MM.1S (cell line): ENCODE measurements at regions not wholly inside any gene's neighbourhood (a gene's known extent, or its start where the extent isn't known, plus 50 kb on each side); places are given as distances from the start of the nearest gene placed in this dataset.
"Not testable (repeated sequence)": the region's sequence is repeated elsewhere in the genome, so short reads cannot be mapped to it uniquely, and the experiment has no call there.

Source experiments
- DNase-seq: peaks from one replicate; pipeline ENCODE4 v3.0.0-alpha.2; 2015
- H2AFZ ChIP-seq: fragments of 300-600 bp; sonication (generic); 2 replicates; pipeline ENCODE4 v1.6.0; 2016; ENCODE audit warnings: antibody characterized with exemption, low read length
- H3F3A ChIP-seq: fragments of 300-600 bp; sonication (generic); 2 replicates; pipeline ENCODE4 v1.6.1; 2016; ENCODE audit warnings: mild to moderate bottlenecking, antibody characterized with exemption, low read length, moderate library complexity, mixed read lengths; ENCODE audit not compliant: insufficient read depth
- H3K27ac ChIP-seq: fragments of 300-600 bp; sonication (generic); 2 replicates; pipeline ENCODE4 v1.5.1; 2016; ENCODE audit warnings: mild to moderate bottlenecking, low read length
- H3K27me3 ChIP-seq: fragments of 300-600 bp; sonication (generic); replicated peaks from 2 replicates; pipeline ENCODE4 v1.6.0; 2016; ENCODE audit warnings: low read length; ENCODE audit not compliant: insufficient read depth
- H3K36me3 ChIP-seq: fragments of 300-600 bp; sonication (generic); replicated peaks from 2 replicates; pipeline ENCODE4 v1.6.1; 2016; ENCODE audit warnings: mild to moderate bottlenecking, low read length, mixed read lengths; ENCODE audit not compliant: insufficient read depth
- H3K4me1 ChIP-seq: fragments of 300-600 bp; sonication (generic); 2 replicates; pipeline ENCODE4 v1.6.1; 2016; ENCODE audit warnings: low read length, mixed read lengths
- H3K4me2 ChIP-seq: fragments of 300-600 bp; sonication (generic); 2 replicates; pipeline ENCODE4 v1.6.0; 2016; ENCODE audit warnings: low read depth, low read length
- H3K4me3 ChIP-seq: fragments of 300-600 bp; sonication (generic); 2 replicates; pipeline ENCODE4 v1.5.1; 2016; ENCODE audit warnings: low read length, mixed read lengths
- H3K79me2 ChIP-seq: fragments of 300-600 bp; sonication (generic); 2 replicates; pipeline ENCODE4 v1.6.1; 2016; ENCODE audit warnings: mixed run types, low read length, mixed read lengths
- H3K9ac ChIP-seq: fragments of 300-600 bp; sonication (generic); 2 replicates; pipeline ENCODE4 v1.6.1; 2016; ENCODE audit warnings: low read length, mixed read lengths
- H3K9me2 ChIP-seq: fragments of 300-600 bp; sonication (generic); replicated peaks from 2 replicates; pipeline ENCODE4 v1.6.1; 2016; ENCODE audit warnings: mild to moderate bottlenecking, low read length, mixed read lengths; ENCODE audit not compliant: insufficient read depth
- H3K9me3 ChIP-seq: fragments of 300-600 bp; sonication (generic); replicated peaks from 2 replicates; pipeline ENCODE4 v1.6.1; 2016; ENCODE audit warnings: mild to moderate bottlenecking, low read length, mixed read lengths; ENCODE audit not compliant: insufficient read depth
- H4K20me1 ChIP-seq: fragments of 300-600 bp; sonication (generic); 2 replicates; pipeline ENCODE4 v1.6.1; 2016; ENCODE audit warnings: mild to moderate bottlenecking, low read length, moderate library complexity, mixed read lengths; ENCODE audit not compliant: insufficient read depth
- EZH2 ChIP-seq: fragments of 300-600 bp; sonication (generic); optimal IDR thresholded peaks from 2 replicates; pipeline ENCODE3; 2017; ENCODE audit warnings: low read depth, mild to moderate bottlenecking, antibody characterized with exemption, low read length, mixed read lengths
- EZH2phosphoT487 ChIP-seq: fragments of 300-600 bp; sonication (generic); IDR thresholded peaks from 2 replicates; pipeline ENCODE4 v1.6.1; 2018; ENCODE audit warnings: antibody characterized with exemption, low read length
- TF ChIP-seq, protein P1 (sequence below): fragments of 300-600 bp; sonication (generic); IDR thresholded peaks from 2 replicates; pipeline ENCODE4 v1.5.1; 2016; ENCODE audit warnings: antibody characterized with exemption, low read length, mixed read lengths

DNA sequence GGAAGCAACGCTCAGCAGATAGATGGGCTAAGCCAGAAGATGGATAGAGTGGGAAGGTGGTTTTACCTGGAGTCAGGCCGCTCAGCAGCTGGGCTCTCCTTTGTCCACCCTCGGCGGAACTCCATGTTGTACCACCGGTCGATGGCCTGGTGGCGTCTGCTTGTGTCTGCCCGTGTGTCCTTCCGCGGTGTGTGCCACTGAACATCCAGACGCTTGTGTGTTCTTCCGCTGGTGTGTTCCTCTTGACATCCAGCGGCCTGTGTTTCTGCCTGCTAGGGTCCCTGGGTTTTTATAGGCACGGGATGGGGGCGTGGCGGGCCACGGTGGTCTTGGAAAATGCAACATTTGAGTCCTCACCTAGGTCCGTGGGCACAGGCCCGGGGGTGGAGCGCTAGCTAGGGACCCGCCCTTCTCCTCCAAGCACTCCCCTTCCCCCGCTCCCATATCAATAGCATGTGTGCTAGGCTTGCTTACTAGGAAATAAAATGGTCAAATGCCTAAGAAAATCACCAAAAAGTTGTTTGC is 1431.7 kb upstream of the ACVR2A start:
- no peaks in the 10 kb centered on the region for H3K9me3 ChIP-seq
- H3K9me2 ChIP-seq, result no peaks in the 10 kb centered on the region
- no peak overlapping the region for H3K9ac ChIP-seq
- no peak overlapping the region for H3K27ac ChIP-seq
- no peak overlapping the region for H3K4me2 ChIP-seq
- no peaks in the 10 kb centered on the region for H4K20me1 ChIP-seq
- H3K27me3 ChIP-seq, result no peaks in the 10 kb centered on the region
- H3K79me2 ChIP-seq, result no peaks in the 10 kb centered on the region
- H3F3A ChIP-seq, result no peaks in the 10 kb centered on the region
- H3K4me3 ChIP-seq, result no peak overlapping the region
- no peak for DNase-seq
- H2AFZ ChIP-seq, result no peak overlapping the region
- H3K36me3 ChIP-seq, result no peaks in the 10 kb centered on the region
- H3K4me1 ChIP-seq, result no peaks in the 10 kb centered on the region
- TF ChIP-seq, protein P1, sequence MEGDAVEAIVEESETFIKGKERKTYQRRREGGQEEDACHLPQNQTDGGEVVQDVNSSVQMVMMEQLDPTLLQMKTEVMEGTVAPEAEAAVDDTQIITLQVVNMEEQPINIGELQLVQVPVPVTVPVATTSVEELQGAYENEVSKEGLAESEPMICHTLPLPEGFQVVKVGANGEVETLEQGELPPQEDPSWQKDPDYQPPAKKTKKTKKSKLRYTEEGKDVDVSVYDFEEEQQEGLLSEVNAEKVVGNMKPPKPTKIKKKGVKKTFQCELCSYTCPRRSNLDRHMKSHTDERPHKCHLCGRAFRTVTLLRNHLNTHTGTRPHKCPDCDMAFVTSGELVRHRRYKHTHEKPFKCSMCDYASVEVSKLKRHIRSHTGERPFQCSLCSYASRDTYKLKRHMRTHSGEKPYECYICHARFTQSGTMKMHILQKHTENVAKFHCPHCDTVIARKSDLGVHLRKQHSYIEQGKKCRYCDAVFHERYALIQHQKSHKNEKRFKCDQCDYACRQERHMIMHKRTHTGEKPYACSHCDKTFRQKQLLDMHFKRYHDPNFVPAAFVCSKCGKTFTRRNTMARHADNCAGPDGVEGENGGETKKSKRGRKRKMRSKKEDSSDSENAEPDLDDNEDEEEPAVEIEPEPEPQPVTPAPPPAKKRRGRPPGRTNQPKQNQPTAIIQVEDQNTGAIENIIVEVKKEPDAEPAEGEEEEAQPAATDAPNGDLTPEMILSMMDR, result no peak
- TF ChIP-seq EZH2 (no peak), EZH2phosphoT487 (no peak)

GRCh38 chr2:146412625-146413024 is 1432.2 kb upstream of the ACVR2A start:
- no peaks in the 10 kb centered on the region for H3K9me3 ChIP-seq
- H3K27ac ChIP-seq, result no peak overlapping the region
- H3K27me3 ChIP-seq, result no peaks in the 10 kb centered on the region
- H3K4me1 ChIP-seq, result no peaks in the 10 kb centered on the region
- TF ChIP-seq, protein P1, result no peak
- TF ChIP-seq EZH2, result no peak
- no peak for TF ChIP-seq EZH2phosphoT487
- no peaks in the 10 kb centered on the region for H3F3A ChIP-seq
- no peaks in the 10 kb centered on the region for H3K79me2 ChIP-seq
- no peak overlapping the region for H3K9ac ChIP-seq
- no peak overlapping the region for H3K4me3 ChIP-seq
- no peak for DNase-seq
- H3K9me2 ChIP-seq, result no peaks in the 10 kb centered on the region
- H3K4me2 ChIP-seq, result no peak overlapping the region
- H3K36me3 ChIP-seq, result no peaks in the 10 kb centered on the region
- no peaks in the 10 kb centered on the region for H4K20me1 ChIP-seq
- H2AFZ ChIP-seq, result no peak overlapping the region

DNA sequence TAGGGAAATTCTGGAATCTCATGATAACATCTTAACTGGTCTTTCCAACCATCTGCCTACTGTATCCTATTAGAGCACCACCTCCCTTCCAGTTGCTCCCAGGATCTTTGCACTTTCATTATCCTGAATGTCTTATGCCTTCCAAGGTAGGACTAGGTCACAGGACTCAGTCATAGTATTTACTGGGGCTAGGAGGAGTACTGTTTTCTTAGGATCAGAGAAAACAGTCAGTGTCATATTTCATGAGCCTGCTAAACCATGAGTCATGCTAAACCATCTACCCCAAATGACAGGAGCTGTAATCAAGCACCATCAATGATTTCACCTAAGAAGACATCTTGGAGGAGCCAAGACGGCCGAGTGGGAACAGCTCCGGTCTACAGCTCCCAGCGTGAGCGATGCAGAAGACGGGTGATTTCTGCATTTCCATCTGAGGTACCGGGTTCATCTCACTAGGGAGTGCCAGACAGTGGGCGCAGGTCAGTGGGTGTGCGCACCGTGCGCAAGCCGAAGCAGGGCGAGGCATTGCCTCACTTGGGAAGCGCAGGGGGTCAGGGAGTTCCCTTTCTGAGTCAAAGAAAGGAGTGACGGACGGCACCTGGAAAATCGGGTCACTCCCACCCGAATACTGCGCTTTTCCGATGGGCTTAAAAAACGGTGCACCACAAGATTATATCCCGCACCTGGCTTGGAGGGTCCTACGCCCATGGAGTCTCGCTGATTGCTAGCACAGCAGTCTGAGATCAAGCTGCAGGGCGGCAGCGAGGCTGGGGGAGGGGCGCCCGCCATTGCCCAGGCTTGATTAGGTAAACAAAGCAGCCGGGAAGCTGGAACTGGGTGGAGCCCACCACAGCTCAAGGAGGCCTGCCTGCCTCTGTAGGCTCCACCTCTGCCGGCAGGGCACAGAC is 1439.2 kb upstream of the ACVR2A start:
- H3K4me3 ChIP-seq, DNase-seq, H3K4me2 ChIP-seq, H3F3A ChIP-seq, H3K36me3 ChIP-seq, H3K9me3 ChIP-seq, H3K79me2 ChIP-seq, H3K4me1 ChIP-seq, H4K20me1 ChIP-seq, H2AFZ ChIP-seq, H3K9me2 ChIP-seq, H3K27me3 ChIP-seq, H3K27ac ChIP-seq, H3K9ac ChIP-seq: not testable (repeated sequence)

DNA sequence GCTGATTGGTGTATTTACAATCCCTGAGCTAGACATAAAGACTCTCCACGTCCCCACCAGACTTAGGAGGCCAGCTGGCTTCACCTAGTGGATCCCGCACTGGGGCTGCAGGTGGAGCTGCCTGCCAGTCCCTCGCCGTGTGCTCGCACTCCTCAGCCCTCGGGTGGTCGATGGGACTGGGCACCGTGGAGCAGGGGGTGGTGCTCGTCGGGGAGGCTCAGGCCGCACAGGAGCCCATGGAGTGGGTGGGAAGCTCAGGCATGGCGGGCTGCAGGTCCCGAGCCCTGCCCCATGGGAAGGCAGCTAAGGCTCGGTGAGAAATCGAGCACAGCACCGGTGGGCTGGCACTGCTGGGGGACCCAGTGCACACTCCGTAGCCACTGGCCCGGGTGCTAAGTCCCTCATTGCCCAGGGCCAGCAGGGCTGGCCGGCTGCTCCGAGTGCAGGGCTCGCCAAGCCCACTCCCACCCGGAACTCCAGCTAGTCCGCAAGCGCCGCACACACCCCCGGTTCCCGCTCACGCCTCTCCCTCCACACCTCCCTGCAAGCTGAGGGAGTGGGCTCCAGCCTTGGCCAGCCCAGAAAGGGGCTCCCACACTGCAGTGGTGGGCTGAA is 1441.2 kb upstream of the ACVR2A start:
- not testable (repeated sequence) for H3K9me2 ChIP-seq, H3K9ac ChIP-seq, H3K36me3 ChIP-seq, H3F3A ChIP-seq, H3K4me2 ChIP-seq, H3K4me3 ChIP-seq, H3K79me2 ChIP-seq, DNase-seq, H3K9me3 ChIP-seq, H3K27me3 ChIP-seq, H2AFZ ChIP-seq, H4K20me1 ChIP-seq, H3K27ac ChIP-seq, H3K4me1 ChIP-seq
